22Rv1 (cell line): ENCODE measurements at regions not wholly inside any gene's neighbourhood (a gene's known extent, or its start where the extent isn't known, plus 50 kb on each side); places are given as distances from the start of the nearest gene placed in this dataset.
A peak's percentile ranks its signal among the peaks of the same experiment; 100 is the strongest.
"Not testable (repeated sequence)": the region's sequence is repeated elsewhere in the genome, so short reads cannot be mapped to it uniquely, and the experiment has no call there.

Experiments used
- CTCF ChIP-seq: fragments of 450-650 bp; IDR thresholded peaks from 2 replicates; pipeline ENCODE4 v1.5.1; 2017; ENCODE audit warnings: mild to moderate bottlenecking
- ZFX ChIP-seq: fragments of 450-650 bp; IDR thresholded peaks from 2 replicates; pipeline ENCODE4 v1.6.1; 2017; ENCODE audit warnings: antibody characterized with exemption, borderline replicate concordance

- peak; percentile 58 for TF ChIP-seq CTCF
- TF ChIP-seq ZFX, result not testable (repeated sequence)
Measured at GRCh38 chr22:12284690-12285089, 3243.3 kb upstream of the OR11H1 start.
